ENCODE measurements at regions not wholly inside any gene's neighbourhood (a gene's known extent, or its start where the extent isn't known, plus 50 kb on each side); places are given as distances from the start of the nearest gene placed in this dataset.

- no peak for DNase-seq (ENCODE audit: low spot score in 2 of 2)
- no peaks in the 10 kb centered on the region for H3K27me3 ChIP-seq
- no peak for TF ChIP-seq EP300 (IDR thresholded peaks at IDR 0.05)
- no peak for TF ChIP-seq CTCF (IDR thresholded peaks at IDR 0.05)
- TF ChIP-seq POLR2A (IDR thresholded peaks at IDR 0.05) = no peak
Measured at GRCh38 chrX:148228521-148228920, 247.4 kb downstream of the FMR1NB start.

GRCh38 chrX:148229801-148230303 lies 248.7 kb downstream of the FMR1NB start:
- WGBS, 2 donors = 38 to 78% methylated on average over 1 of the region's 1 CpG
- TF ChIP-seq EP300 (IDR thresholded peaks at IDR 0.05) (no peak), CTCF (IDR thresholded peaks at IDR 0.05) (no peak), POLR2A (IDR thresholded peaks at IDR 0.05) (no peak)
- Histone ChIP-seq H3K27me3 (no peaks in the 10 kb centered on the region), H3K27ac (no peak overlapping the region), H3K4me1 (no peaks in the 10 kb centered on the region), H3K9me3 (no peaks in the 10 kb centered on the region), H3K36me3 (no peaks in the 10 kb centered on the region), H3K4me3 (no peak overlapping the region)
- DNase-seq (ENCODE audit: low spot score in 2 of 2) = no peak

More at GRCh38 chrX:148228521-148228920, 247.4 kb downstream of the FMR1NB start:
- no peaks in the 10 kb centered on the region for H3K9me3 ChIP-seq
- H3K4me3 ChIP-seq = no peak overlapping the region
- H3K27ac ChIP-seq = no peak overlapping the region
- H3K36me3 ChIP-seq = no peaks in the 10 kb centered on the region
- no peaks in the 10 kb centered on the region for H3K4me1 ChIP-seq

DNA sequence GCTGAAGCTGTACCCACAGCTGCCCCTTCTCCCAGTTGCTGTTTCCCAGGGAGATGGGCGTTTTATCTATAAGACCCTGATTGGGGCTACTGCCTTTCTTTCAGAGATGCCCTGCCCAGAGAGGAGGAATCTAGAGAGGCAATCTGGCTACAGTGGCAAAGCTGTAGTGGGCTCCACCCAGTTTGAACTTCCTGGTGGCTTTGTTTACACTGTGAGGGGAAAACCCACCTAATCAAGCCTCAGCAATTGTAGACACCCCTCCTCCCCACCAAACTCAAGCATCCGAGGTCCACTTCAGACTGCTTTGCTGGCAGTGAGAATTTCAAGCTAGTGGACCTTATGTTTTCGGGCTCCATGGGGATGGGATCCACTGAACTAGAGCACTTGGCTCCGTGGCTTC lies 240.4 kb upstream of the AFF2 start:
- H3K27ac ChIP-seq = no peak overlapping the region
- H3K4me1 ChIP-seq = no peaks in the 10 kb centered on the region
- WGBS, 2 donors = 58 to 73% methylated on average over 4 of the region's 4 CpGs
- TF ChIP-seq CTCF (IDR thresholded peaks at IDR 0.05) (no peak), EP300 (IDR thresholded peaks at IDR 0.05) (no peak), POLR2A (IDR thresholded peaks at IDR 0.05) (no peak)
- H3K9me3 ChIP-seq = no peaks in the 10 kb centered on the region
- no peak overlapping the region for H3K4me3 ChIP-seq
- DNase-seq (ENCODE audit: low spot score in 2 of 2) = no peak
- no peaks in the 10 kb centered on the region for H3K27me3 ChIP-seq
- no peaks in the 10 kb centered on the region for H3K36me3 ChIP-seq

- H3K9me3 ChIP-seq = no peaks in the 10 kb centered on the region
- no peaks in the 10 kb centered on the region for H3K36me3 ChIP-seq
- no peaks in the 10 kb centered on the region for H3K4me1 ChIP-seq
- no peaks in the 10 kb centered on the region for H3K27me3 ChIP-seq
- no peak for DNase-seq (ENCODE audit: low spot score in 2 of 2)
- H3K4me3 ChIP-seq = no peak overlapping the region
- no peak overlapping the region for H3K27ac ChIP-seq
- TF ChIP-seq POLR2A (IDR thresholded peaks at IDR 0.05) = no peak
- TF ChIP-seq EP300 (IDR thresholded peaks at IDR 0.05) = no peak
- no peak for TF ChIP-seq CTCF (IDR thresholded peaks at IDR 0.05)
Measured at GRCh38 chrX:148265829-148266228, 234.6 kb upstream of the AFF2 start.

DNA sequence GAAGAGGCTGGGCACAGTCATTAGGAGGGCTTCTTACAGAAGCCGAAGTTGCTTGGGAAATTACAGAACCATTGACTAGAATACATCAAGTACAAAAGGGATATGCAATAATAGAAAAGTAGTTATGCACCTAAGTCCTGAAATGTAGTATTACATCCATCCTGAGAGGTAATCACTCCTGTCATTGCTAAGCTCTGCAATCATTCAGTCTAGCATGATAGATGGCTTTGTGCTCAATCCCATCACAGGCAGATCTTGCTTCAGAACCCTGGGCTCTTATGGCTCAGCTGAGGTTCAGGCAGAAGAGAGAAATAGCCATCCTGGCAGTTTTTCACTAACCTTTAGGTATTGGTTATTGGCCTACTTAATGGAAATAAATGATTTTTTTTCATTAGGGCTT lies 231.7 kb upstream of the AFF2 start:
- no peak for DNase-seq (ENCODE audit: low spot score in 2 of 2)
- no peaks in the 10 kb centered on the region for H3K4me1 ChIP-seq
- H3K4me3 ChIP-seq = no peak overlapping the region
- H3K9me3 ChIP-seq = no peaks in the 10 kb centered on the region
- no peak for TF ChIP-seq EP300 (IDR thresholded peaks at IDR 0.05)
- no peak for TF ChIP-seq POLR2A (IDR thresholded peaks at IDR 0.05)
- TF ChIP-seq CTCF (IDR thresholded peaks at IDR 0.05) = no peak
- no peaks in the 10 kb centered on the region for H3K27me3 ChIP-seq
- H3K27ac ChIP-seq = no peak overlapping the region
- 79 to 81% methylated on average over 1 of the region's 1 CpG for WGBS, 2 donors
- no peaks in the 10 kb centered on the region for H3K36me3 ChIP-seq
